Skin of body (tissue), 1 donor: ENCODE measurements at regions not wholly inside any gene's neighbourhood (a gene's known extent, or its start where the extent isn't known, plus 50 kb on each side); places are given as distances from the start of the nearest gene placed in this dataset.
A peak's percentile ranks its signal among the peaks of the same experiment; 100 is the strongest.
"Not testable (repeated sequence)": the region's sequence is repeated elsewhere in the genome, so short reads cannot be mapped to it uniquely, and the experiment has no call there.

ENCODE experiments used
- DNase-seq: peaks from one replicate; lab custom pipeline; 2025; lab: John Stamatoyannopoulos, UW

DNA sequence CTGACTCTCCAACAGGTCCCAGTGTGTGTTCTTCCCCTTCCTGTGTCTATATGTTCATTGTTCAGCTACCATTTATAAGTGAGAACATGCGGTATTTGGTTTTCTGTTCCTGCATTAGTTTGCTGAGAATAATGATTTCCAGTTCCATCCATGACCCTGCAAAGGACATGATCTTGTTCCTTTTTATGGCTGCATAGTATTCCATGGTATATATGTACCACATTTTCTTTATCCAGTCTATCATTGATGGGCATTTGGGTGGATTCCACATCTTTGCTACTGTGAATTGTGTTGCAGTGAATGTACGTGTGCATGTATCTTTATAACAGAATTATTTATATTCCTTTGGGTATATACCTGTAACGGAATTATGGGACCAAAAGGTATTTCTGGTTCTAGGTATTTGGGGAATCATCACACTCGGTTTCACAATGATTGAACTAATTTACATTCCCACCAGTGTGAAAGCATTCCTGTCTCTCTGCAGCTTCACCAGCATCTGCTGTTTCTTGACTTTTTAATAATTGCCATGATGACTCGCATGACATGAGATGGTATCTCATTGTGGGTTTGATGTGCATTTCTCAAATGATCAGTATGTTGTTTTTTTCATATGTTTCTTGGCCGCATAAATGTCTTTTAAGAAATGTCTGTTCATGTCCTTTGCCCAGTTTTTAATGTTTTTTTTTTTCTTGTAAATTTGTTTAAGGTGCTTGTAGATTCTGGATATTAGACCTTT lies 60.2 kb downstream of the LSMEM1 start:
- no peak for DNase-seq

DNA sequence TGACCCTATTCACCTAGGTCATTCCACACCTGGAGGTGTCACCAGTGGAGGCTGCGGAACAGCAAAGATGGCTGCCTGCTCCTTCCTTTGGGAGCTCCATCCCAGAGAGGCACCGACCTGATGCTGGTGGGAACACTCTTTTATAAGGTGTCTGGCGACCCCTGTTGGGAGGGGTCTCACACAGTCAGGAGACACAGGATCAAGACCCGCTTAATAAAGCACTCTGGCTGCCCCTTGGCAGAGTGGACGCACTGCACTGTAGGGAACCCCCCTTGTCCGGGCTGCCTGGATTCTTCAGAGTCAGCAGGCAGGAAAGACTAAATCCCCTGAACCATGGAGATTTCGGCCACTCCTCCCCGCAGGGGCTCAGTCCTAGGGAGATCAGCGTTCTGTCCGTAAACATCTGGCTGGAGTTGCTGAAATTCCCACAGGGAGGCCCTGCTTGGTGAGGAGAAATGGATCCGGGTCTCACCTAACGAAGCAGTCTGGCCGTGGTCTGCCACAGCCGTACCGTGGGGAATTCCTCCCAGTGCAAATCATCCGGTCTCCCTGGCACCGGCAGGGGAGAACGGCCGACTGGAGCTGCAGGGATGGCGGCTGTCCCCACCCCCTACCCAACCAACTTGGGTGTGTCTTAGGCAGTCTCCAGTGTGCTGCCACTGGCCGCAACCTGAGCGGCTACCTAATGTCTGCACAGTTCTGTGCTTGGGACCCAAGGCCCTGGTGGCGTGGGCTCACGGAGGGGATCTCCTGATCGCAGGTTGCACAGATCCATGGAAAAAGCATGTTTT lies 66.1 kb downstream of the LSMEM1 start:
- no peak for DNase-seq

DNA sequence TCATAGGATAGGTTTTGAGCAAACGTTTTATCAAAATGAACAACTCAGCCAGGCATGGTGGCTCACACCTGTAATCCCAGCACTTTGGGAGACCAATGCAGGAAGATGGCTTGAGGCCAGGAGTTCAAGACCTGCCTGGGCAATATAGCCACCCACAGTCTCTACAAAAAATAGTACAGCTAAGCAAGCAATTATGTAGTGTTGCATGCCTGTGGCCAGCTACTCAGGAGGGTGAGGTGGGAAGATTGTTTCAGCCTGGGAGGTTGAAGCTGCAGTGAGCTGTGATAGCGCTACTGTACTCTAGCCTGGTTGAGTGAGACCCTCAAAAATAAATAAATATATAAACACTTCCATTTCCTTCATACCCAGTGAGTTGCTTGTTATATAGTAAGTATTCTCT lies 67.1 kb downstream of the LSMEM1 start:
- DNase-seq = no peak

DNA sequence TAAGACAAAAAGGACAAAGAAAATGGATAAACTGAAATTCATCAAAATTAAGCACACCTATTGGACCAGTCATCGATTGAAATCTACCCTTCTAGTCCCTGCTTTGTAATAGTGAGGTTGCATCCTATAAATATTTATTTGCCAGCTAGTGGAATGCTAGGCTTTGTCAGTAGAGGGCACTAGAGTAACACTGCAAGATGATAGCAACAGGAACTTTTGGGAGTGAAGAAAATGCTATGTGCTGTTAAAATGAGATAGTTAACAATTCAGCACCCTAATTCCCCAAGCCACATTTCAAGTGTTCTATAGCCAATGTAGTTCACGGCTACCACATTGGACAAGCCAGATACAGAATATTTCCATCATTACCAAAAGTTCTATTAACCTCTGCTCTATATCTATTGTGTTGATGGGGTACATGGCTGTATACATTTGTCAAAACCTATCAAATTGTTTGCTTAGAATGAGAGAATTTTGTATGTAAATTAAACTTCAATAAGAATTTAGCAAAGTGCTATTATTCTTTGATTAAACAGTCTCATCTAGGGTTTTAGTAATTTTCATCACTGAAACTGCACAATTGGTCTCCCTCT lies 69.8 kb downstream of the LSMEM1 start:
- DNase-seq = peak; percentile 63

DNA sequence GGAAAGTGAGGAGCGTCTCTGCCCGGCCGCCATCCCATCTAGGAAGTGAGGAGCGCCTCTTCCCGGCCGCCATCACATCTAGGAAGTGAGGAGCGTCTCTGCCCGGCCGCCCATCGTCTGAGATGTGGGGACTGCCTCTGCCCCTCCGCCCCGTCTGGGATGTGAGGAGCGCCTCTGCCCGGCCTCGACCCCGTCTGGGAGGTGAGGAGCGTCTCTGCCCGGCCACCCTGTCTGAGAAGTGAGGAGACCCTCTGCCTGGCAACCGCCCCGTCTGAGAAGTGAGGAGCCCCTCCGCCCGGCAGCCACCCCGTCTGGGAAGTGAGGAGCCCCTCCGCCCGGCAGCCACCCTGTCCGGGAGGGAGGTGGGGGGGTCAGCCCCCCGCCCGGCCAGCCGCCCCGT lies 70.7 kb downstream of the LSMEM1 start:
- not testable (repeated sequence) for DNase-seq

DNA sequence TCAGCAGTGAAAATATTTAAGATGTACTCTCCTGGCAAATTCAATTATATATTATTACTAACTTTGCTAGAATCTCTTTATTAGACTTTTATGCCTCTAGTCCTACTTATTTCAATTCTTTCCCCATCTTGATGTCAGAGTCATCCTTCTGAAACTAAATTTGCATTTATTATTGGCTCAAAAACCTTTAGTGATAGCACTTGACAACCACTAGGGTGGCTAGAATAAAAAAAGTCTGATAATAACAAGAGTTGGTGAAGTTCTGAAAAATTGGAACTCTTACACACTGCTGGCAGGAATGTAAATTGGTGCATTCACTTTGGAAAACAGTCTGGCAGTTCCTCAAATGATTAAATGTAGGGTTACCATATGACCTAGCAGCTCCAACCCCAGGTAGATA lies 73.8 kb downstream of the LSMEM1 start:
- no peak for DNase-seq

DNA sequence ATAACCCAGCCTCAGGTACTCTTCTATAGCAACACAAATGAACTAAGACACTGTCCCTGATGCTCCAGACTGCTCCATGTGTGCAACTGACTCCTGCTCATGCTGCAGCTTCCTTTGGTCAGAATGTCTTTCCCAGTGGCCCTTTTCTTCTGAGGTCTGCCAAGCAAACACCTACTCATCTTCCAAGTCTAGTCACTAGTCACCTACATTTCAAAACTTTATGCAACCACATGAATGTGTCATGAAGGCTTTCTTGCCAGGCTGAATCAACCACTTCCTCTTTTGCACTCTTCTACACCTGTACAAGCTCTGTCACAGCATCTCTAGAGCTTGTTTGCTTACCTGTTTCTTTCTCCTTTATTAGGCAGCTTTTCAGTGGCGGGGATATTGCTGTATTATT lies 75.8 kb downstream of the LSMEM1 start:
- no peak for DNase-seq

DNA sequence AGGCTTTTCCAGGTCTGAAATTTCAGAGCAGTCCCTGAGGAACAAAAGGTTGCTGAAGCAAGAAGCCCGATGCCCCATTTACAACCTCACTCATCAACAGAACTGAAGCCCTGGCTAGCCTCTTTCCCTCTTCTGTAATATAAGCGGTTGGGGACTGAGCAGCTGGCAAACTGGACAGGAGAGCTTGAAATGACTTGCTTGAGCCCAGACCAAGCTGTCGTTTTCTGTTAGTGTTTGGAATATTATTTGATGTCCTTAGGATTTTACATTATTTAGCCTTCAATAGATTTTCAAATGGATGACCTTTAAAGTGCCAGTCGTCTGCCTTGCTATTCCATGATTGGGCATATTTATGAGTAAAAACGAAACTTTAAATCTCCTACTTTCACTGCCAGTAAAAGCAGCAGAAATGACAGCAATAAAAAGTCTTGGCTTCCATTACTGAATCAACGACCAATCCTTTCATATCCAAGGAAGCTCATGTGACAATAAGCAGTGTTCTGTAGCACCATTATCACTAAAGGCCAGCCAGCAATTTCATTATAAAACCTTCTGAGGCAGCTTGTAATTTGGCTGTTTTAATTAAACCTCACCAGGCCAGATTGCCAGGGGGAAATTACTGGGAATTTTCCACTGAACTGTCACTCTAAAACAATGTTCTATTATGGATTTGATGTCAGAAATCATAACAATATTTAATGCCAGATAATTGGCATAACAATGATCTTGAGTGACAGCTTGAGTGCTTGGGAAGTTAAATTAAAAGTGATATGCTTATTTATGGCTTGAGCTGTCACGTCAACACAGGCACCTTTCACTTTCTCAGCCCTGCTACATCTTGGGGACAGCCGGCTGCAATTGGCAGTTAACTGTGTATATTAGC lies 85.9 kb downstream of the LSMEM1 start:
- no peak for DNase-seq

DNA sequence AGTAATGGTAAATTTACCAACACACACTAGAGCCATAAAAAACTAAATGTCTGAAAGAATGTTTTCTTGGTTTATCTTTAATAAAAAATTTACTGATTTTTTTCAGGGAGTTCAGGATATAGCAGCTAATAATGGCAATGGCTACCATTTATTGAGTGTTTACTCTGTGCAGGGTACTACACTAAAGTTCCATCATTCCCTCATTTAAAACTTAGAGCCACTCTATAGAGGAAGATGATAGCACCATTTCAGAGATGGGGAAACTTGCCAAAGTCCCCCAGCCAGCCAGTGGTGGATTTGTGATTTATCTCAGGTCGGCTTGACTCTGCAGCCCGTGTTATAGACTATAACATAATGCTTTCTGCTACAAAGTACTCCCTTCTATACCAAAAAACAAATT lies 86.6 kb downstream of the LSMEM1 start:
- DNase-seq = no peak

DNA sequence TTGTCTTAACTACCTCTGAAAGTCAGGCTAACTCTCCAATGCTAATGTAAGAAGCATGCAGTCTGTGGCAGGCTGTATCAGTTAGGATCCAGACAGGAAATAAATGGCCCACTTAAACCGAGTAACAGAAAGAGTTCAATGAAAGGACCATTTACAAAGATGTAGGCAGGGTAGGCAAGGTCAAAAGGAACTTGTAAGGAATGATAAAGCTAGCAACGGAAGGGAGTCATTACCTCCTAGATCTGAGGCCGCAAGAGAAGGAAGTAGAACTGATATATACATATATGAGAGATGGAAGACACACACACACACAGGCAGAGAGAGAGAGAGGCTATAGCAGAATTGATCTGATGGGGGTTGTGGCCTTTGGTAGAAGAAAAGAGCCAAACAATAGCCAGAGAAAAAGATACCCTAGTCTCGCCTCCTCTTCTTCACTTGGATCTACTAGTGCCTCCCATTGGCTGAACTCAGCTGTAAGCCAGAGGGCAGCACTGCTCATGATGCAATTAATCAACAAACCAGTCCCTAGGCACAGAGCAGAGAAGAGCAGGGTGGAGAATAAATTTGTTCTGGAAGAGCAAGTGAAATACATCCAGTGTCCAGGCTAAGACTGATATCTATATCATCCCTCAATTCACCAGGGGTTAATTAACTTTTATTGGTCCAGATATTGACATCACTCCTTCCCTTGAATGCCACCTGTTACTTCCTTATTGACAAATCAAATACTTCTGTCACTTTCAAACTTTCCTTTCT lies 91.2 kb downstream of the LSMEM1 start:
- no peak for DNase-seq

DNA sequence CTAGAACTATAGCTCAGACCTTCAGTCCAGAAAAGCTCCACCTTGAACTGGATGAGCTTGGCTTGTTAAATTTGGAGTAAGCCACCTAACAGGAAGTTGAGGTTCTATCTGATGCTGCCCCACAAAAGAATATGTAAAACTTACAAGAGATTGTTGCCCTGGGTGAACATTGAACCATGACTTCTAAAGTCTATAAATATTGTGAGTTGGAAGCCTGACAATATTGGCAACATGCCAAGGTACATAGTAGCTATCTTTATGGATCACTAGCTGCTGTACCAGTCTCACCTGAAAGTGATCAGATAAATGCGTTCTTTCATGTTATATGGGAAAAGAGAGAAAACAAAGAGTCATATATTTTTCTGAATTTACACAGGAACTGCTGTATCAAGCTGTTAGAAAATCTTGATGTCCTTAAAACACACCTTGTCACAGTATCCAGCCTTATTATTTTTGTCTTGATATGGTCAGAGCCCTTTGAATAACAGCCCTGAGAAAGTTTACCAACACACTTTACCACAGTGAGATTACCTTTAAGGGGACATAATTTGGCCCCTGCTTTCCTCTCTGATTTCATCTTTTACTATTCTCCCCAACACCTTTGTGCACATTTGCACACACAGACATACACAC lies 92.0 kb downstream of the LSMEM1 start:
- no peak for DNase-seq

DNA sequence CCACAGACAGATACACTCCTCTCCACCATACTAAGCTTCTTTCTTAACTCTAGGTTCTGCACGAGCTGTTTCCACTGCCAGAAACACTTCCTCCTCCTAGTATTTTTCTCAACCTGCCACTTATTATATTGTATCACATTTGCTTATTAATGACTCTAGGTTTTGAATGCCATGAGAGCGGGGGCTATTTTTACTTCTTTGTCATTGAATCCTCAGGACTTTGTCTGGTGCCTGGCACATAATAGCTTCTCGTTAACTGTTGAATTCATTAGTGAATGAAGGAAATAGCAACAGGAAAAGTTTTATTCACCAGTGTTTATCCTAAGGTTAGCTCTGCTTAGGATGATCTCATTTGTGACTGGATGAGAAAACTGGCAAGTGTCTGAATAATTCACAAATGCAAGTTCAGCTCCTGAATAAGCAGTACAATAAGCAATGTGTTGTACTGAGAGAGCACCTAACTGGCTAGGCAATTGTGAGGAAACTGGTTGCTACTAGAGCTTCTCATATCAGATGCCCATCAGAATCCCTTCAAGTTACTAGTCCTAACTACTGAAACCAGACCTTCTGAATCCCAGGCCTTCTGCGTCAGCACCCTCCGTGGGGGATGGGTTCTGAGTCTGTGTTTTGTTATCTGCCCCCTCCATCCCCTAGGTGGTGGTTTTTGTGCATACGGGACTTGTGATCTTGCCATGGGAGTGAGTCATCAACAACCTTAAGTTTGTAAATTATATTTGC lies 92.7 kb downstream of the LSMEM1 start:
- DNase-seq = peak; percentile 6

DNA sequence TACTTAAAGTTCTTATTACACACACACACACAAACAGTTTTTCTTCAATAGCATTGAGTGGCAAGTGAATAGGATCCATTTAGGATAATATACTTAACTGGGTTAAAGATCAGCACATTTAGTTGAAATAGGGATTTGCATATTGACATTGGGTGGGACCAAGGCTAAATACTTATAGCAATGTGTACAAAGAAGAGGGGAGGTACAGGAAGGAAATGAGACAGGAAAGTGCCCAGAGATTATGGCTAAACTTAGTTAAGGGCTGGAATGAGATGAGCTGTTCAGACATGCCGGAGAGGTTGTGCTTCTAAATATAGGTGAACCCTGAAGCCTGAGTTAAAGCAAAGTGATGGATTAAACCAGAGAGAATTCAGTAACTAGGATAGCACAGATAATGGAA lies 95.1 kb downstream of the LSMEM1 start:
- no peak for DNase-seq

DNA sequence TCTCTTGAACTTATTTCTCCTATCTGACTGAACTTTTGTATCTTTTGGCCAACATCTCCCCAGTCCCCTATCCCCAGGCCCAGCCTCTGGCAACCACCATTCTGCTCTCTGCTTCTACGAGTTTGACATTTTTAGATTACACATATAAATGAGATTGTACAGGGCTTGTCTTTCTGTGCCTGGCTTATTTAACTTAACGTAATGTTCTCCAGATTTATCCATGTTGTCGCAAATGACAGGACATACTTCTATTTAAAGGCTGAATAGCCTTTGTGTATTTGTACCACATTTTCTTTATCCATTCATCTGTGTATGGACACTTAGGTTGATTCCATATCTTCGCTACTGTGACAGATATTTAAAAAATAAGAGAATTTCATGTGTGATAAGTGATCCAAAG lies 98.6 kb downstream of the LSMEM1 start:
- DNase-seq = no peak

DNA sequence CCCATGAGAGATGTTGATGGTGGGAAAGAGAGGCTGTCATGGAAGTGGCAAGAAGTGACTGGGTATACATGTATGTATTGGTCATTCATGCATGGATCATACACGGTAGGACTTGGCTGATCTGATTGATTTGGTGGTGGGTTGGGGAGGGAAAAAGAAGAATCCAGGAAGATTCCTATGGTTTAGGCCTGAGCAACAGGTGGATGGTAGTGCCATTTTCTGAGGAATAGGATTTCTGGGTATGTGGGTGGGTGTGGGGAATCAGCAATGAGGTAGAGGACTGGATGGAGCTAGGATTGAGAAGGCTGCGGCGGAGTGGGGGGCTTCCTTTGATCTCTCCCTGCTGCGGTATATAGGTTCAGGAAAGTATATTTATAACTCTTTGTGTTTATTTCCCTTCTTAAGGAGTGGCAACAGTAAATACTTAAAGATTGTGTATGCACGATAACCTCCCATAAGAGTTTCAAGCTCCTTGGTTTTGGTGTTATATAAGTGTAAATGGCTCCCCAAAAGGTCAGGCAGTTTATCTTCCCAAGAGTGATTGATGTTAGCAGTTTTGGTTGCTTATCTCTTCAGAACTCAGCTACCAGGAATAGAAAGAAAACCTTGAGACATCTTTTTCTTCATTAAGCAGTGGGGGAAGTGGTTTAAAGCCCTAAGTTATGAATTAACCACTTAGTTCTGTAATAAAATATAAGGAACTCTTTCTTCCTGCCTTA lies 100.1 kb downstream of the LSMEM1 start:
- no peak for DNase-seq

DNA sequence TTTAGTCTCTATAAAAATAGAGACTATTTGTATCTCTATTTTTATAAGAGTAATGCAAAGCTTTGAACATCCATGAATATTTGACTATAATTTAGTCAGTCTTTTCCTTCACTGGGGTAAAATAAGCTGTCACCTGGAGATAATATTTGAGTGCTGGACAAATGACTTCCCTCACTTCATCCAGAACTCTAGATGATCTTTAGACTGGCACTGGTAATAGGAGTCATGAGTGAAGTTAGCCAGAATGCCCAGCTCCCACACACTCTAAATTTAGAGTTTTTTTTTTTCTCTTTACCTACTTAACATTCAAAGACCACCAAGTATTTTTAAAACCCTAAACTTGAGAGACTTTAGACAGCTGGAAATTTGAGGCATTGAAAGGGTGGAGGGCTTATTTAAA lies 100.7 kb downstream of the LSMEM1 start:
- no peak for DNase-seq

DNA sequence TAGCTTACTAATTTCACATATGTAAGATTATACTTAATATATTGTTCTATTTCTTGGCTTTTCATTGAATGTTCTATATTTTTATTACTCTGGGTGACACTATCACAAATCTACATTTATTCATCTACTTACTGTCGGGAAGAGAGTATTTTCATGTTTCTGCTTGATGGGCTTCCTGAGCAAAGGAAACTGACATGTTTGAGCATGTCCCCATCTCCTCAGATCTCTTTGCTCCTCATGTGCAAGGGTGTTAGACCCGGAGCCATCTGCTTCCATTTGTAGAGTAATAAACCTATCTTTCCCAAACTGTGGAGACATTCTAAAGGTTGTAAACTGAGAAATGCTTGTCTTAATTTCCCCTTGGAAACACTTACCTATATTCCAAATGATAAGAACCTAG lies 103.5 kb downstream of the LSMEM1 start:
- no peak for DNase-seq

DNA sequence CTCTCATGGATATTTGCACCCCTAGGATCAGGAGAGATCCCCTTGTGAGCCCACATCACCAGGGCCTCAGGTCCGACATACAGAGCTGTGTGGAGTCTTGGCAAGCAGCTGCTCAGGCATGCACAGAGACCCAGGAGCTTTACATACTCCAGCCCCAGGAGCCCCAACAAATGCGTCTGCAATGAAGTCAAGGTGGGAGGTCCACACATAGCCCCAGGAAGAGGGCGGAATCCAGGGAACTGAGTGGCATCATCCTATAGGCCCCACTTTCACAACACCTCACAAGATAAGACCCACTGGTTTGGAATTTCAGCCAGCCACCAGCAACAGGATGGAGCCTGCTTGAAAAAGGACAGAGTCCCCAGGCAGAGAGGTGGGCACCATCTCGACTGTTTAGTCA lies 106.7 kb downstream of the LSMEM1 start:
- no peak for DNase-seq
